T-cell (primary cell): ENCODE measurements at regions not wholly inside any gene's neighbourhood (a gene's known extent, or its start where the extent isn't known, plus 50 kb on each side); places are given as distances from the start of the nearest gene placed in this dataset.

Experiments used
- ATAC-seq, 4 experiments: fragments of 200-7000 bp in 3 of 4; fragments of 150-1000 bp in 1 of 4; cut with Tn5 transposase; replicated peaks in 1 of 4; 1 replicate in 3 of 4; 2 replicates in 1 of 4; pipeline ENCODE4 v1.10.0; 2021; ENCODE audit warnings: moderate library complexity in 3 of 4, mild to moderate bottlenecking in 2 of 4, moderate number of reproducible peaks in 1 of 4
- CTCF ChIA-PET, 2 donors: fragments of 300-600 bp; sonication (Branson Sonifier 250); formaldehyde crosslinking; loops; one replicate each; lab custom pipeline; 2022; ENCODE audit warnings: antibody characterized with exemption in 2 of 2; lab: Charles Lee
- POLR2A ChIA-PET, 2 donors: fragments of 300-600 bp; sonication (Branson Sonifier 250); formaldehyde crosslinking; loops; one replicate each; lab custom pipeline; 2022; ENCODE audit warnings: antibody characterized with exemption in 2 of 2; lab: Charles Lee
- DNase-seq, 35 experiments: peaks; one replicate each; pipeline versions ENCODE4 v3.0.0 to v3.0.0-alpha.2; 2013 to 2023
- H3K27ac ChIP-seq: one replicate; pipeline ENCODE4 v1.5.1; 2013; ENCODE audit warnings: low read length
- H3K27me3 ChIP-seq, 2 experiments: replicated peaks in 1 of 2; 1 replicate in 1 of 2; 2 replicates in 1 of 2; pipeline versions ENCODE4 v1.6.1 to v1.7.0; 2013; ENCODE audit warnings: low read length in 1 of 2, mixed read lengths in 1 of 2; ENCODE audit not compliant: control insufficient read depth in 2 of 2, insufficient read depth in 2 of 2; ENCODE audit errors: extremely low read depth in 1 of 2
- H3K36me3 ChIP-seq, 2 donors: 1 replicate in 1 of 2; 2 replicates in 1 of 2; pipeline versions ENCODE4 v1.6.1 to v1.7.0; 2013; ENCODE audit warnings: low read length in 1 of 2; ENCODE audit not compliant: control insufficient read depth in 2 of 2, insufficient read depth in 1 of 2; ENCODE audit errors: extremely low read depth in 1 of 2
- H3K4me1 ChIP-seq, 2 experiments: 1 replicate in 1 of 2; 2 replicates in 1 of 2; pipeline versions ENCODE4 v1.6.1 to v1.7.0; 2013; ENCODE audit warnings: low read length in 2 of 2, mixed read lengths in 1 of 2; ENCODE audit not compliant: insufficient read depth in 2 of 2, control insufficient read depth in 1 of 2; ENCODE audit errors: extremely low read depth in 1 of 2
- H3K4me3 ChIP-seq, 2 donors: 1 replicate in 1 of 2; 2 replicates in 1 of 2; pipeline versions ENCODE4 v1.5.1 to v1.7.0; 2013; ENCODE audit warnings: mild to moderate bottlenecking in 2 of 2, low read length in 1 of 2, moderate library complexity in 1 of 2; ENCODE audit not compliant: control insufficient read depth in 1 of 2; ENCODE audit errors: extremely low read depth in 1 of 2
- H3K9me3 ChIP-seq: 2 replicates; pipeline ENCODE4 v1.7.0; 2013
- H3K27ac Mint-ChIP-seq, 2 donors: one replicate each; pipeline ENCODE4 v1.8.0; 2020 to 2021; ENCODE audit warnings: mild to moderate bottlenecking in 2 of 2, mixed read lengths in 2 of 2
- H3K27me3 Mint-ChIP-seq, 2 donors: one replicate each; pipeline ENCODE4 v1.8.0; 2021 to 2022; ENCODE audit warnings: mixed read lengths in 2 of 2
- H3K36me3 Mint-ChIP-seq: one replicate; pipeline ENCODE4 v1.8.0; 2021; ENCODE audit warnings: mixed read lengths
- H3K4me1 Mint-ChIP-seq, 3 donors: one replicate each; pipeline ENCODE4 v1.8.0; 2020 to 2022; ENCODE audit warnings: mixed read lengths in 3 of 3, mild to moderate bottlenecking in 1 of 3
- H3K4me3 Mint-ChIP-seq, 3 donors: one replicate each; pipeline ENCODE4 v1.8.0; 2020 to 2022; ENCODE audit warnings: mild to moderate bottlenecking in 3 of 3, mixed read lengths in 3 of 3, moderate library complexity in 3 of 3
- H3K9me3 Mint-ChIP-seq, 3 donors: one replicate each; pipeline ENCODE4 v1.8.0; 2020 to 2022; ENCODE audit warnings: mixed read lengths in 3 of 3
- WGBS: methylation state at CpG from one replicate; pipeline ENCODE4 v1.1.5; 2013; ENCODE audit warnings: missing lambda C conversion rate; ENCODE audit not compliant: insufficient coverage; 5-methylcytosine and 5-hydroxymethylcytosine counted together

DNA sequence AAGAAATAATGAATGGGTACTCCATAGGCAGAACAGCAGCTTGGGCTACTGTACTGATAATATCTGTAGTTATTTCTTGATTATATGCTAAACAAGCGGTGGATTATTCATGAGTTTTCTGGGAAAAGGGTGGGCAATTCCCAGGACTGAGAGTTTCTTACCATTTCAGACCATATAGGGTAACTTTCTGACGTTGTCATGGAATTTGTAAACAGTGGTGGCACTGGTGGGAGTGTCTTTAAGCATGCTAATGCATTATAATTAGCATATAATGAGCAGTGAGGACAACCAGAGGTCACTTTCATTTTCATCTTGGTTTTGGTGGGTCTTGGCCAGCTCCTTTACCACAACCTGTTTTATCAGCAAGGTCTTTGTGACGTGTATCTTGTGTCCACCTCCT, 399.7 kb downstream of the CDC14C start:
- no peaks in the 10 kb centered on the region for H3K36me3 ChIP-seq
- CTCF ChIA-PET, result no interaction called here
- DNase-seq (no peak), ATAC-seq (no peak)
- WGBS, result 40% methylated on average over 1 of the region's 3 CpGs
- H3K4me3 Mint-ChIP-seq, result no peak overlapping the region
- no peak overlapping the region for H3K27ac ChIP-seq
- POLR2A ChIA-PET, result no interaction called here
- H3K27ac Mint-ChIP-seq, result no peak overlapping the region
- H3K4me3 ChIP-seq, result no peak overlapping the region
- H3K9me3 Mint-ChIP-seq, result peaks cover 0 to 15% (median 2%) of the 10 kb centered on the region in 3 donors
- no peaks in the 10 kb centered on the region for H3K27me3 ChIP-seq
- no peaks in the 10 kb centered on the region for H3K4me1 ChIP-seq
- no peaks in the 10 kb centered on the region for H3K4me1 Mint-ChIP-seq
- no peaks in the 10 kb centered on the region for H3K27me3 Mint-ChIP-seq
- H3K9me3 ChIP-seq, result no peaks in the 10 kb centered on the region
- H3K36me3 Mint-ChIP-seq, result no peaks in the 10 kb centered on the region

DNA sequence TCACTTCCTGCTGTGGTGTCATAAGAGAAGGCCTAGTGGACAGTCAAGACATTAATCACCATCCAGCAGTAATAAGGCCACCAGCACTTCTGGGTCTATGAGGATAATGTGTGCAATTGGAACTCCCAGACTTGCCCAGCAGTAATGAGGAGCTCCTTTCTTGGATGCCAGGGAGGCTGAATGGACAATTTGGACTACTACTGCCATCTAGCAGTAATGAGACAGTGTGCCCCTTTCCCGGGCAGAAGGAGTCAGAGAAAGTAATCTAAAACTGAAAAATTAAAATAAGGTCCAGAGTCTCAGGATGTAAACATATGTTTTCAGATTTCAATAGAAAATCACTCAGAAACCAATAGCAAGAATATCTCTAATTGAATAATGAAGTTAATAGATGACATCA, 400.4 kb downstream of the CDC14C start:
- CTCF ChIA-PET, result no interaction called here
- no peaks in the 10 kb centered on the region for H3K27me3 Mint-ChIP-seq
- Histone ChIP-seq H3K36me3 (no peaks in the 10 kb centered on the region), H3K4me3 (no peak overlapping the region), H3K27me3 (no peaks in the 10 kb centered on the region), H3K27ac (no peak overlapping the region), H3K9me3 (no peaks in the 10 kb centered on the region), H3K4me1 (no peaks in the 10 kb centered on the region)
- ATAC-seq (no peak), DNase-seq (no peak)
- H3K36me3 Mint-ChIP-seq, result no peaks in the 10 kb centered on the region
- POLR2A ChIA-PET, result interaction anchor here in 1 of 2 donors (0.8 kb wide), 1 partner anchor 174 kb away, joined by 3 read pairs; no protein-coding TSS in a partner anchor
- H3K27ac Mint-ChIP-seq, result no peak overlapping the region
- H3K4me1 Mint-ChIP-seq, result no peaks in the 10 kb centered on the region
- no CpG with 5 or more reads among the region's 1 CpG for WGBS
- H3K4me3 Mint-ChIP-seq, result no peak overlapping the region
- peaks cover 0 to 15% (median 2%) of the 10 kb centered on the region in 3 donors for H3K9me3 Mint-ChIP-seq

DNA sequence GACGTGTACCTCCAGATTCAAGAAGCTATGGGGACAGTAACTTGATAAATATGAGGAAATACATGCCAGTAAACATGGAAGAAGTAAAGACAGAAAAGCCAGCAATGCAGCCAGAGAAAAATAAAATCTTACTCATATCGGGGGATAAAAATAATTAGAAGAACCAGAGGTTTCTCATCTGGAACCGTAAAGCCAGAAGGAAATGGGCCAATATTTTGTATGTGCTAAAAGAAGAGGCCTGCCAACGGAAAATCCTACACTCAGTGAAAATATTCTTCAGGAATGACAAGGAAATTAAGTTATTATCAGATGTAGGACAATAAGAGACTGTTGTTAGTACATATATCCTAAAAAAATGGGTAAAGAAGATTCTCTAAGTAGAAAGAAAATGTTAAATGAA, 401.2 kb downstream of the CDC14C start:
- no peak overlapping the region for H3K4me3 Mint-ChIP-seq
- Histone ChIP-seq H3K27me3 (no peaks in the 10 kb centered on the region), H3K9me3 (no peaks in the 10 kb centered on the region), H3K36me3 (no peaks in the 10 kb centered on the region), H3K4me1 (no peaks in the 10 kb centered on the region), H3K4me3 (no peak overlapping the region), H3K27ac (no peak overlapping the region)
- ATAC-seq (no peak), DNase-seq (no peak)
- no peaks in the 10 kb centered on the region for H3K4me1 Mint-ChIP-seq
- no peaks in the 10 kb centered on the region for H3K27me3 Mint-ChIP-seq
- ChIA-PET CTCF (no interaction called here), POLR2A (no interaction called here)
- H3K9me3 Mint-ChIP-seq, result peaks cover 0 to 15% (median 2%) of the 10 kb centered on the region in 3 donors
- H3K36me3 Mint-ChIP-seq, result no peaks in the 10 kb centered on the region
- H3K27ac Mint-ChIP-seq, result no peak overlapping the region
- WGBS, result no CpG with 5 or more reads among the region's 4 CpGs

GRCh38 chr7:49327155-49327554, 402.8 kb downstream of the CDC14C start:
- Histone ChIP-seq H3K4me1 (no peaks in the 10 kb centered on the region), H3K4me3 (no peak overlapping the region), H3K27ac (no peak overlapping the region), H3K36me3 (no peaks in the 10 kb centered on the region), H3K27me3 (no peaks in the 10 kb centered on the region), H3K9me3 (no peaks in the 10 kb centered on the region)
- no peak for DNase-seq
- ChIA-PET POLR2A (no interaction called here), CTCF (no interaction called here)
- peaks cover 0 to 15% (median 2%) of the 10 kb centered on the region in 3 donors for H3K9me3 Mint-ChIP-seq
- H3K27ac Mint-ChIP-seq, result no peak overlapping the region
- ATAC-seq, result no peak
- H3K27me3 Mint-ChIP-seq, result no peaks in the 10 kb centered on the region
- no peaks in the 10 kb centered on the region for H3K36me3 Mint-ChIP-seq
- H3K4me3 Mint-ChIP-seq, result no peak overlapping the region
- no peaks in the 10 kb centered on the region for H3K4me1 Mint-ChIP-seq
- 83% methylated on average over 8 of the region's 8 CpGs for WGBS

DNA sequence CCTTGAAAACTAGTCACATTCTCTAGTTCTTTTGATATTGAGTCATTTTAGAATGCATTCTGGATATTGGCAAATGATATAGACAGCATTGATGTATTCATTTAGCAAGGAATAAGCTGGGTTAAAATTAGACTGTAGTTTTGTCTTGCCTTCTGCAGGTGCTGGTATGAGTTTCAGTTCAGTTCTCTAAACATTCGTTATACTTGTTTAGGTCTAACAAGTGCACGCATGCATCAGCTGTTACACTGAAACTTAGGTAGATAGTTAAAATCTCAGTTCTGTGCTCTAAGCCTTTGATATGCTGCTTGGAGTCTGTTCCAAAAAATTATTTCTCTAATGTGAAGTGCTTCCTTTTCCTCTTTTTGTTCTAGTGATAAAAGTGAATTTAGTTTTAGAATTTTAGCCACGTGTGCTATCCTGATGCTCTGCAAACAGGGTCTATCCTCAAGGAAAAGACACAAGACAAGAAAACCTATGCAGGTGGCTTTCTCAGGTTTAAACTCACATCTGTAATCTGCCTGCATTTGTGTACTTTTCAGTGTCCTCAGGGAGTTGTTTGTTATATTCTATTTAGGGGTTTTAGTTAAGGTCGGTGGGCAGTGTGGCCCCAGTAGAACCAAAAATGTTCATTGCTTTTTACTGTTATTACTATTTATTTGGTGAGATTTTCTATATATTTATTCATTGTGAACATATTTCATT, 409.0 kb downstream of the CDC14C start:
- Mint-ChIP-seq H3K9me3 (peaks cover 0 to 3% (median 2%) of the 10 kb centered on the region in 3 donors), H3K4me3 (no peak overlapping the region), H3K27me3 (no peaks in the 10 kb centered on the region), H3K4me1 (no peaks in the 10 kb centered on the region), H3K27ac (no peak overlapping the region), H3K36me3 (no peaks in the 10 kb centered on the region)
- no peaks in the 10 kb centered on the region for H3K36me3 ChIP-seq
- WGBS, result 100% methylated on average over 1 of the region's 4 CpGs
- no peaks in the 10 kb centered on the region for H3K27me3 ChIP-seq
- ChIA-PET POLR2A (no interaction called here), CTCF (no interaction called here)
- H3K4me1 ChIP-seq, result no peaks in the 10 kb centered on the region
- no peaks in the 10 kb centered on the region for H3K9me3 ChIP-seq
- H3K4me3 ChIP-seq, result no peak overlapping the region
- ATAC-seq (no peak), DNase-seq (no peak)
- no peak overlapping the region for H3K27ac ChIP-seq

- Mint-ChIP-seq H3K27ac (no peak overlapping the region), H3K4me3 (no peak overlapping the region), H3K27me3 (no peaks in the 10 kb centered on the region), H3K36me3 (no peaks in the 10 kb centered on the region), H3K4me1 (no peaks in the 10 kb centered on the region), H3K9me3 (peaks cover 0 to 6% (median 5%) of the 10 kb centered on the region in 3 donors)
- CTCF ChIA-PET, result no interaction called here
- no peaks in the 10 kb centered on the region for H3K36me3 ChIP-seq
- no peak overlapping the region for H3K4me3 ChIP-seq
- no peaks in the 10 kb centered on the region for H3K9me3 ChIP-seq
- no peak overlapping the region for H3K27ac ChIP-seq
- no peaks in the 10 kb centered on the region for H3K27me3 ChIP-seq
- WGBS, result 89% methylated on average over 1 of the region's 3 CpGs
- DNase-seq (no peak), ATAC-seq (no peak)
- no peaks in the 10 kb centered on the region for H3K4me1 ChIP-seq
- POLR2A ChIA-PET, result no interaction called here
These were observed 417.5 kb downstream of the CDC14C start for GRCh38 chr7:49341849-49342248.
